ENCODE measurements at regions not wholly inside any gene's neighbourhood (a gene's known extent, or its start where the extent isn't known, plus 50 kb on each side); places are given as distances from the start of the nearest gene placed in this dataset.
"Not testable (repeated sequence)": the region's sequence is repeated elsewhere in the genome, so short reads cannot be mapped to it uniquely, and the experiment has no call there.

DNA sequence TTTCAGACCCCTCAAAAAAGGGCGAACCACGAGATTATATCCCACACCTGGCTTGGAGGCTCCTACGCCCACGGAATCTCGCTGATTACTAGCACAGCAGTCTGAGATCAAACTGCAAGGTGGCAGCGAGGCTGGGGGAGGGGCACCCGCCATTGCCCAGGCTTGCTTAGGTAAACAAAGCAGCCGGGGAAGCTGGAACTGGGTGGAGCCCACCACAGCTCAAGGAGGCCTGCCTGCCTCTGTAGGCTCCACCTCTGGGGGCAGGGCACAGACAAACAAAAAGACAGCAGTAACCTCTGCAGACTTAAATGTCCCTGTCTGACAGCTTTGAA is 1136.6 kb downstream of the FSCB start:
- not testable (repeated sequence) for DNase-seq

DNA sequence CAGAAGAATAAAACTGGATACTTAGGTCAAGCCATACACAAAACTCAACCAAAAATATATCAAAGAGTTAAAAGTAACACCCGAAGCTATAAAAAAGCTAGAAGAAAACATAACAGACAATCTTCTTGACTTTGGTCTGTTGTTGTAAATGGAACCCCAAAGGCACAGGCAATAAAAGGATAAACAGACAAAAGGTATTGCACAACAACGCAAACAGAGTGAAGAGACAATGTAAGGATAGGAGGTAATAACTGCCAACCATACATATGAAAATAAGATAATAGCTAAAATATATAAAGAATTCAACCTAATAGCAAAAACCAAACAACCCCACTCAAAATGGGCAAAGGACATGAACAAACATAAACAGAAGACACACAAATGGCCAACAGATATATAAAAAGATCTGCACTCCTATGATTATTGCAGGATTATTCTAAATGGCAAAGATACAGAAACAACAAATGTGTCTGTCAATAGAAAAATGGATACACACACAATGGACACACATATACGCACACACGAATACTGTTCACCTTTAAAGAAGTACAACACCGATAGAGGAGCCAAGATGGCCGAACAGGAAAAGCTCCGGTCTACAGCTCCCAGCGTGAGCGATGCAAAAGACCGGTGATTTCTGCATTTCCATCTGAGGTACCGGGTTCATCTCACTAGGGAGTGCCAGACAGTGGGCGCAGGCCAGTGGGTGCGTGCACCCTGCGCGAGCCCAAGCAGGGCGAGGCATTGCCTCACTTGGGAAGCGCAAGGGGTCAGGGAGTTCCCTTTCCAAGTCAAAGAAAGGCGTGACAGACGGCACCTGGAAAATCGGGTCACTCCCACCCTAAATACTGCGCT is 1137.1 kb downstream of the FSCB start:
- no peak for DNase-seq

DNA sequence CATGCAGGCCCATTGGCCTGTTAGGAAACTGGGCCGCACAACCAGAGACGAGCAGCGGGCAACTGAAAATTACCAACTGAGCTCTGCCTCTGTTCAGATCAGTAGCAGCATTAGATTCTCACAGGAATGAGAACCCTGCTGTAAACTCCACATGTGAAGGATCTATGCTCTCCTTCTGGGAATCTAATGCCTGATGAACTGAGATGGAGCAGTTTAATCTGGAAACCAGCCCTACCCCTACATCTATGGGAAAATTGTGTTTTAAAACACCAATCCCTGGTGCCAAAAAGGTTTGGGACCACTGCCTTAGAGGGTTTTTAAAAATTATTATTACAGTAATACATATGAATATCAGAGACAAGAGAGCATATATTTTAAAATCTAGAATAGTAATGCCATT is 1144.5 kb downstream of the FSCB start:
- no peak for DNase-seq

DNA sequence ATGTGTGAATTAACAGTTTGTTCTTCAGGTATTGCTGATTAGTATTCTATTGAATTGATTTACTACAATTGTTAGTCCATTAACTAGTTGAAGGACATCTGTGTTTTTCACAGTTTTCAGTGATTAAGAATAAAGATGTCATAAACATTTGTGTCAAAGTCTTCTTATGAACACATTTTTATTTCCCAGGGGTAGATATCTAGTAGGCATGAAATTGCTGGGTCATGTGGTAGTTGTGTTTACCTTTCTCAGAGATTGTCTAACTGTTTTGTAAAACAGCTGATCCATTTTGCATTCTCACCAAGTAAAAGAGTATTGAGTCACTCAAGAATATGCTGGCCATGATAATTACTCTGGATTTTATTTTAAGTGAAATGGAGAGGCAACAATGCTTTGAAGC is 1145.3 kb downstream of the FSCB start:
- DNase-seq, result peak; percentile 66

DNA sequence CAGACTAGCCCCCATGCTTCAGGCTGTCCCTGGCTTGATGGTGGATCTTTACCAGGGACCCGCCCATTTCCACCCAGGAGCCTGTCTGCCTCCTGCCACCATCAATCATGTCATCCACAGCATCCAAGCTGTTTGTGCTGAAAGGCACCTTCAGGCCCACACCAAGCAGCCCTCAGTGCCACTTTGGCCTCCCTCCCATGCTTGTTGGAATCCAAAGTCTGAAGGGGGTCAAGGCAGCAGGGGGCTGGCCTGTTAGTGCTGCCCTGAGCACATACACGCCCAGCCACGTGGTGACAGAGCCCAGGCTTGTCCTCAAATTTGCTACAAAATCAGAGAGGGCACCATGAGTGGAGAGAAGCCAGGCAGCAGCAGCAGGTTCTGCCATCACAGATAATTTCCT is 1146.8 kb downstream of the FSCB start:
- peak; percentile 19 for DNase-seq

DNA sequence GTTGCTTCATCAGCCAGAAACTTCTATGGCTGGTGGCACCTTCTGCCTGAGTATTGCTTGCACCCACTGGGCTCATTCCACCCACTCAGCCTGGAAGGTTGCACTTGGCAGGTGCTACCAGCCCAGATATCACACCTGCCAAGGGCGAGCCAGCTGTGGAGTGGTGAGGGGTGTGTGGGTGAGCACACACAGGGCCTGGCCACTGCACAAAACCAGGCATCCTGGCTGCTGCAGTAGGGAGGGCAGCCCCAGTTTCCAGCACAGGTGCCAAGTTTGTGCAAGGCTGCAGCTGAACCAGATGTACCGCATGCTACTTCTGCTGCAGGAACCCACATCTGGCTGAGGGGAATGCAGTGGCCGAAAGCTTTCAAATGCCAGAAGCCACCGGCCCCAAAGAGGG is 1147.8 kb downstream of the FSCB start:
- DNase-seq, result peak; percentile 28

DNA sequence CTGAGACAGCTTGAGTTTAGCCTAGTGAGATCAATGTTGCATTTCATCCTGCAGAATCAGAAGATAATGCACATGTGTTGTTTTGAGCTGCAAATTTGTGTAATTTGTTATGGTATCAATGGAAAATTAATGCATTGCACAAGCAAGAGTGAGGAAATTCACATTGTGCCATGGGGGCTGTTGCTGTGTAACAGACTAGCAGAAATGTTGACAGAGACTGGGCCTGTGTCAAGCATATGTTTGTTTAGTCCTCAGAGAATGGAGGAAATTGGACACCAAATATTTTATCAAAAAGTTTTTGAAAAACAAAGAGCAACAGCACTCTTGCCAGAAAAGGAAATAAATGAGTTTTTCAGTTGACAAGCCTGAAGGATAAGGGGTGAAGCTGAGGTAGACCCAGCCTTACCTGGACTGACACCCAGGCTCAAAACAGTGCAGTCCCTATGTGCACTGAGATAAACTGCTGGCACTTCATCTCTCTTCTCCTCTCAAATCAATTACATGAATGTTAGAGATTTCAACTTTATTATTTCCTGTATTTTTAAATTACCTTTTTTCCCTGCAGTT is 1150.0 kb downstream of the FSCB start:
- DNase-seq, result peak; percentile 51

DNA sequence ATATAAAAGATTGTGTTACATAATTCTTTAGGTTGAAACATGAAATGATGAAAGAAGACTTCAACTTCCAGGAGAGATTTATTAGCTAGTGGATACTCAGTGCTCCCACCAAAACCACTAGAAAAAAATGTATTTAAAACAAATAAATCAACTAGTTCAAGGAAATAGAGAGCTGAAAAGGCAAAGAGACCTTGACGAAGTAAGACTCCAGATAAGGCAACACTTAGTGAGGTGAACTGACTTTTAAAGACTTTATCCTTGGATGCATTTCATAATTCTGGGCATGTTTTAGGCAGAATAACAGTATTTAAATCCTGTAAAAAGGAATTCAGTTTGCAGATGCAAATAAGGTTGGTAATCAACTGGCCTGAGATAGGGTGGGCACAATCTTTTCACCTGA is 1150.7 kb downstream of the FSCB start:
- no peak for DNase-seq

DNA sequence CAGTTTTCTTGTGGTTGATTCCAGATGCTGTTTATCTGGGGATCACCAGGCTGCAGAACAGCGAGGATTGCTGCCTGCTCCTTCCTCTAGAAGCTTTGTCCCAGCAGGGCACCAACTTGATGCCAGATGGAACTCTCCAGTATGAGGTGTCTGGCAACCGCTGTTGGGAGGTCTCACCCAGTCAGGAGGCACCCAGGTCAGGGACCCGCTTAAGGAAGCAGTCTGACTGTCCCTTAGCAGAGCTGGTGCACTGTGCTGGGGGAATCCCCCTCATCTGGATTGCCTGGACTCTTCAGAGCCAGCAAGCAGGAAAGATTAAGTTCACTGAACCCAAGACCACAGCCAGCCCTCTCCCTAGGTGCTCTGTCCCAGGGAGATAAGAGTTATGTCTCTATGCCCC is 1165.2 kb downstream of the FSCB start:
- no peak for DNase-seq

DNA sequence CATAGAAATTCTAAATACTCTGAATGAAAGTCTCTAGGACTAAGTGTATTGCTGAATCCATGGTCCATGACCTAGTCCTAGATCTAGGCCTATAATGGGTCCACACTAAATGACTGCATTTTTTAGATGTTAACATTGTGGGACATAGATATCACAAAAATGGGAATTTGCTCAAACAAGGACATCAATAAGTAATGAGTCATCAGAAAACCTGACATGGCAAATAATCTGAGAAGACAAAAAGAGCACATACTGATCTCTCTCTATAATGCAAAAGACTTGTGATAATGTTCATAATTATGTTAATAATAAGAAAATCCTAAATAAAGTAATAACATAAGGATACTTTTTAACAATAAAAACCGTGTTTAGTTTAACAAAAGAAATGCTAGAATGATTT is 1168.4 kb downstream of the FSCB start:
- no peak for DNase-seq

DNA sequence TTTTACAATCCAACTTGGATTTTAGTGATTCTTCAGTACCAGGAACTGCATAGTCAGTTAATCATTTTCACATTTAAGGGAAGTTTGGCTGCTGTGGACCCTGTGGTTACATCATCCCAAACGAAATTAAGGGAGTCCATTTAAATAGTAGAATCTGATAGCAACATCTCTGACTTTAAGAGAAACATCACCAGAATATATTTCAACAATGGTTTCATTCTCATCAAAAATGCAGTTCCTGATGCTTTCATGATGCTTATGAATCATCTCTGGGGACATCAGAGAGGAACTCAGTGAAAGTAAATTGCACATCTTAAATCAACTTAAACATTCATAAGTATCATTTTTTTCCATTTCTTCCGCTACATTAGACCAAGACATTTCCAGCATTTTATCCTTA is 1170.7 kb downstream of the FSCB start:
- DNase-seq, result no peak

DNA sequence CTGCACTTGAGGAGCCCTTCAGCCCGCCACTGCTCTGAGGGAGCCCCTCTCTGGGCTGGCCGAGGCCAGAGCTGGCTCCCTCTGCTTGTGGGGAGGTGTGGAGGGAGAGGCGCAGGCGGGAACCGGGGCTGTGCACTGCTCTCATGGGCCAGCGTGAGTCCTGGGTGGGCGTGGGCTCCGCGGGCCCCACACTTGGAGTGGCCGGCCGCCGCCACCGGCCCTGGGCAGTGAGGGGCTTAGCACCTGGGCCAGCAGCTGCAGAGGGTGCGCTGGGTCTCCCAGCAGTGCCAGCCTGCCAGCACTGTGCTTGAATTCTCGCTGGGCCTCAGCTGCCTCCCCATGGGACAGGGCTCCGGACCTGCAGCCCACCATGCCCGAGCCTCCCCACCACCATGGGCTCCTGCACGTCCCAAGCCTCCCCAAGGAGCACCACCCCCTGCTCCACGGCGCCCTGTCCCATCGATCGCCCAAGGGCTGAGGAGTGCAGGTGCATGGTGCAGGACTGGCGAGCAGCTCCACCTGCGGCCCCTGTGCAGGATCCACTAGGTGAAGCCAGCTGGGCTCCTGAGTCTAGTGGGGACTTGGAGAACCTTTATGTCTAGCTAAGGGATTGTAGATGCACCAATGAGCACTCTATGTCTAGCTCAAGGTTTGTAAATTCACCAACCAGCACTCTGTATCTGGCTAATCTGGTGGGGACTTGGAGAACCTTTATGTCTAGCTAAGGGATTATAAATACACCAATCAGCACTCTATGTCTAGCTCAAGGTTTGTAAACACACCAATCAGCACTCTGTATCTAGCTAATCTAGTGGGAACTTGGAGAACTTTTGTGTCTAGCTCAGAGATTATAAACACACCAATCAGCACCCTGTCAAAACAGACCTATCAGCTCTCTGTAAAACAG is 1180.3 kb downstream of the FSCB start:
- DNase-seq, result not testable (repeated sequence)

DNA sequence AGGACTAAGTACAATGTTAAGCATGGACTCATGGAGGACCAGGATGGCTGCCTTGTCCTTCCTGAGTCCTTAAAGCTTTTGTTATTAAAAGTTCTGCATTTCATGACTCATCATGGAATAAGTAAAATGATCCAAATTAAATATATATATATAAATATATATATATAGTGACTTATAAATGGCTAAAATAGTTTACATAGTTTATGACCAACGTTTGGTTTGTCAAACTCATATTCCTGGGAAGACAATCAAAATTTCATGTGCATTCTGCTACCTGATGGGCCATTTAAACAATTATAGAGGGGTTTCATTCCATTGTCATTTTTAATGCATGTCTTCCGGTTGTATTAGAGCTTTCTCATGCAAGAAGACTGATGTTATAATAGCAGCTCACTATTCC is 1190.7 kb downstream of the FSCB start:
- DNase-seq, result no peak

DNA sequence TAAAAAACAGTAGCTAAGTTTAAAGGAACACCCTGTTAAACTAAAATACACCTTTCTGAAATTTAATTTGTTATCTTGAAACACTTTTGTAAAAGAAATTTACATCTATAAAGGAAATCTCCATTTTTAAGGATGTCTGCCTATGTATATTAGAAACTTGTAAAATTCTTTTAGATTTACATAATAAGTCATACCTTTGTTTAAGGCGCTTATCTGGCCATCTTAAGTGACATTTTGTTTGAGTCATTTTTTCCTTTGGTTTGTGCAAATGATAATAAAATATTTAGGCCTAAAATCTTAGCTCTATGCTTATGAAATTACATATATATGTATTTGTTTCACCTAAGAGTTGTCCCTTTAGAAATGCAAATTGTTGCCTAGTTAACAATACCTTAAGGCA is 1193.4 kb downstream of the FSCB start:
- no peak for DNase-seq

DNA sequence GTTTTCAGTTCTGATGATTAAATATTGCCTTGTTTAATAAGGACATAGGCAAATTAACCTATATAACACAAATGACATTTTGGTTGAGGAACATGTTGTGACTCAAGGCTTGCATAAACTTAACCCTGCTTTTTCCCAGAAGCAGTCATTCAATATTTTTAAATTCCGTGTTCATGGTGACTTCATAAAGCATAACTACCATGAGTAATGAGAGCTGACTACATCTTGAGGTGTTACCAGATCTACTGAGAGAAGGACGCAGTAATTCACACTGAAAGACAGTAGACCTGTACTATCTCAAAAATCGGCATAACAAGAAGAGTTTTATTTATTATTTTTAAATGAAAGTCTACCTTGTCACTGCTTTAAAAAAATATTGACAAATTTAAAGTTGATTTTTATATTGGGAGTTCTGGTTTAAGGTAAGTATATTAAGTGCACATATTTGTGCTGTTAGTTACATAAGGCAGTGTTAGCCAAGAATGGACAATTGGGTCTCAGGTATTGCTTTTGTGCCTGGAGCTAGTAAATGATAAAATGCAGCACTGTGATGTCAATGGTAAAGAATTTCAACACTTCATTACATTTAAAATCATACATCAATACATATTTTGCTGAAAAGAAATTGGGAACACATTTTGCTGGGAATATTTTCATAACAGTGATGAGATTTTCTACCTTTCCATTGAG is 1198.5 kb downstream of the FSCB start:
- no peak for DNase-seq

DNA sequence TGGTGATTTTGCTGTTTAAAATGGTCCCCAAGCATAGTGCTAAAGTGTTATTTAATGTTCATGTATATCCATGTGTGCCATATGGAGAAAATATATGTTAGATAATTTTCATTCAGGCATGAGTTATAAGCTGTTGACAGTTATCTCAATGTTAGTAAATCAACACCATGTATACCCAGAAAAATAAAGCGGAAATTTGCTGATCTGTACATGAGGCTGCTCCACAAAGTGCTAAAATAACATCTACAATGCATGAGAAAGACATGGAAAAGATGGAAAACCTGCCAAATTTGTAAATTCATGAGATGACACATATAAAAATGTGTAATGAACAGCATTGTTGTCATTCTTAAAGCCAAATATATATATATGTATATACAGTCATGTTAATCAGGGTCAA is 1199.2 kb downstream of the FSCB start:
- DNase-seq, result no peak

DNA sequence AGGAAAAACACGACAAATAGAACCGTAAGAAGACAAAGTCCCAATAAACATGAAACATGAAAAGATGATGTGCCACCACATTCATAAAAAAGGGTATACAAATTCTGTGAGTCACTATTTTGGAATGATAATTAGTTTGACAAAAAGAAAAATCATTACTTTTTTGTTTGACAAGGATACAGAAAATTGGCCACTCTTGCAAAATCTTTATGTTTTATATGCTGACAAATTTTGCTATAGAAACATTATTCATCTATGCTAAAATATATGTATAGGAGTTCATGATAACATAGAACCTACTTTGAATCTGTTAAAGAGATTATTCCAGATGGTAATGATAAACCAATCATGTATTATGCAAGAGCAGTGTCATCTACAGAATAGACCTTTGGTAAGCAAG is 1201.0 kb downstream of the FSCB start:
- no peak for DNase-seq

DNA sequence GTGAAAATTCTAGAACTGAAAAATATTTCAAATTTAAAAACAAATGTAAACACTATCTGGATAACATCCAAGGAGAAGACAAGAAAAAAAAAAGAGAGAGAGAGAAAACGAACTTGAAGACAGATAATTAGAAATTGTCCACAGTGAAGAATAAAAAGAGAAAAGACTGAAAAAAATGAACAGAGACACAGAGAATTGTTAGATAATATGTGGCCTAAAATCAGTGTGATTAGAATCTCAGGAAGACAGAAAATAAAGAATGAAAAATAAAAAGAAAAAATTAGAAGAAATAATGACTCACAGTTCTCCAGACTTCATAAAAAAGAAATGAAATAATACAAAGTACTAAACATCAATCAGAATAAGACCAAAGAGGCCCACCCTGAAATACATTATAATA is 1209.3 kb downstream of the FSCB start:
- DNase-seq, result no peak

DNA sequence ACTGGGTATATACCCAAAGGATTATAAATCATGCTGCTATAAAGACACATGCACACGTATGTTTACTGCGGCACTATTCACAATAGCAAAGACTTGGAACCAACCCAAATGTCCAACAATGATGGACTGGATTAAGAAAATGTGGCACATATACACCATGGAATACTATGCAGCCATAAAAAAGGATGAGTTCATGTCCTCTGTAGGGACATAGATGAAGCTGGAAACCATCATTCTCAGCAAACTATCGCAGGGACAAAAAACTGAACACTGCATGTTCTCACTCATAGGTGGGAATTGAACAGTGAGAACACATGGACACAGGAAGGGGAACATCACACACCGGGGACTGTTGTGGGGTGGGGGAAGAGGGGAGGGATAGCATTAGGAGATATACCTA is 1211.0 kb downstream of the FSCB start:
- DNase-seq, result not testable (repeated sequence)

DNA sequence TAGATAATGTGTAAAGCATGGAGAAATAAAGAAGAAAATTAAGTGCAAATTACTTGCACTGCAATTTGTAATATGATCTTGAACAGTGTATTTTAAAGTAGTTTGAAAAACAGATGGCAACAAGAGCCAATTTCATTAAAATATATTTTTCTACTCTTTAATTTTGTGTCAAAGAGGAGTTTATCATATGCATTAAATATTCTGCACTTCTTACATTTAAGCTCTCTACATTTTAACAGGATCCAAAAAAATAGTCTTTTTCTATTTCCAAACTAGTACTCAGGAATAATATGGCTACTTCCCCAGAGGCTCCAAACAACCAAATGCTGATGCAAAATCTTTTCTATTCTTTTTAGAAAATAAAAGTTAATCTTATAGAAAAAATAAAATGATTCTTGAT is 1221.5 kb downstream of the FSCB start:
- no peak for DNase-seq

DNA sequence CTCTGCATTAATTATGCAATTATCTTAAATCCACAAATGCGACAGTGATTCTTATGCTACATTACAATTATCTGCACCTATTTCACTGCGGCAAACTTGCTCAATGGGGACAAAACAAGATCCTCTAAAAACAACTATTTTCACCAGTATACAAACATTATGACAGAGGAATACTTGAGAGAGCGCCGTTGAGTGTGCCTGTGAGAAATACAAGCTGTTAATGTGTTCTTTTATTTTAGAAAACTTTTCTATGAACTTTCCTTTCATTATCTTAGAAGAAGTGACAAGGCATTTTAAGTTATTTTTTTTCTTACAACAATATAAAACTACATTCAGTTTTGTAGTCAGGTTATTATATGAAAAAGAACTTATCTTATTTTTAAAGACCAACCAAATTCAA is 1247.0 kb downstream of the FSCB start:
- DNase-seq, result no peak

DNA sequence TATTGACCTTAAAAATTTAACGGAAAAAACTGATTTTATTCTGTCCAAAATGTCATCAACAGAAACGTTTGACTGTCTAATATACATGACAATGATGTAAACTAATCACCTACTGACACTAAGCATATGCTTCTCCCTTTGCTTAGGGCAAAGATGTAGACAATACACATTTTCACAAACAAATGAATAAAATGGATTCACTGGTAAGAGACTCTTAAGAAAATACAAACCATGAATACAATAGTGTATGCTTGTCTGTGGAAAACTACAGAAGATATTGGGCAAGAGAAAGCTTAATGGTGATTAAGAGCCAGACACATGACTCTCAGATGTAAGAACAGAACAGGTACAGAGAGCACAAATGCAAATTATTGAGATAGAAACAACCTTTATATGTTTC is 1248.7 kb downstream of the FSCB start:
- no peak for DNase-seq

DNA sequence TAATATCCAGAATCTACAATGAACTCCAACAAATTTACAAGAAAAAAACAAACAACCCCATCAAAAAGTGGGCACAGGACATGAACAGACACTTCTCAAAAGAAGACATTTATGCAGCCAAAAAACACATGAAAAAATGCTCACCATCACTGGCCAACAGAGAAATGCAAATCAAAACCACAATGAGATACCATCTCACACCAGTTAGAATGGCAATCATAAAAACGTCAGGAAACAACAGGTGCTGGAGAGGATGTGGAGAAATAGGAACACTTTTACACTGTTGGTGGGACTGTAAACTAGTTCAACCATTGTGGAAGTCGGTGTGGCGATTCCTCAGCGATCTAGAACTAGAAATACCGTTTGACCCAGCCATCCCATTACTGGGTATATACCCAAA is 1250.1 kb downstream of the FSCB start:
- DNase-seq, result not testable (repeated sequence)

Measured in NCI-H69 (cell line).